ENCODE measurements at regions not wholly inside any gene's neighbourhood (a gene's known extent, or its start where the extent isn't known, plus 50 kb on each side); places are given as distances from the start of the nearest gene placed in this dataset.

DNA sequence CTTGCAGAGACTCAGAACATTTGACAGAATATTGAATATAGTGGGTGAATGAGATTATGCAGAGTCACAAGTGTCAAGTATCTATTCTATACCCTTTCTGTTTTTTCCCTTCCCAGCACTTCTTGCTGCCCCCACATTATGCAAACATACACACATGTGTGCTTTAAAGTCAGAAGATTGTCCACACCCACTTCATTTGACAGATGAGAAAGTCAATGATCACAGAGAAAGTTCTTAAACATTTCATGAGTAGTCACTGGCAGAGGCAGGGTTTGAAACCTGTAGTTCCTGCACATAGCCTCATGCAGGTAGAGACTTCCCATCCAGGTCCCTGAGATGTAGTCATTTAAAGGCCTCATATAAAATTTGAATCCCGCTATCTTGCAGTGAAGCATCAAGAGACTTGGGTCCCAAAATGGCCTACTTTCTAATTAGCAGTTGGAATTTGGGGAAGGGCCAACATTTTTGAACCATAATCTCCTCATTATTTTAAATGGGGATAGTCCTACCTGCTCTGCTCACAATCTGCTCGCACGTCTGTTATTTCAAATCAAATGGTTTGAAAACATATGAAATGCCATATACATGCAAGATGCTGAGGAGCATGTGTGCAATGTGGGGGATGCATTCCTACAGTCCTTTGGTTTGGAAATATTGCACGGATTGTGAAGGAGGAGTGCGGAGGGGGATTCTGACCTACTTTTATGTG lies 217.8 kb downstream of the STK31 start:
- no peaks in the 10 kb centered on the region for H4K20me1 ChIP-seq (ENCODE audit: insufficient read depth, low read length)
- DNase-seq (no peak), ATAC-seq (ENCODE audit: insufficient read depth, low read depth) (no peak)
- no peaks in the 10 kb centered on the region for H3K9me3 ChIP-seq (ENCODE audit: insufficient read depth, low read length, severe bottlenecking)
- H3K4me3 ChIP-seq (ENCODE audit: low read depth in 1 of 2, low read length in 2 of 2): no peak overlapping the region
- H3K27me3 ChIP-seq (ENCODE audit: insufficient read depth, low read length, poor library complexity): no peaks in the 10 kb centered on the region
- no peak overlapping the region for H3K4me2 ChIP-seq (ENCODE audit: insufficient read depth, low read length)
- no peaks in the 10 kb centered on the region for H3K4me1 ChIP-seq (ENCODE audit: insufficient read depth, low read length)
- H3K27ac ChIP-seq (ENCODE audit: low read length): no peak overlapping the region
- H2AFZ ChIP-seq (ENCODE audit: low read depth, low read length): no peak overlapping the region
- no peaks in the 10 kb centered on the region for H3K79me2 ChIP-seq (ENCODE audit: insufficient read depth, low read length)
- H3K9ac ChIP-seq (ENCODE audit: low read depth, low read length): no peak overlapping the region
- TF ChIP-seq EZH2 (IDR thresholded peaks at IDR 0.05; ENCODE audit: borderline replicate concordance, low read depth, low read length, severe bottlenecking) (no peak), CTCF (IDR thresholded peaks at IDR 0.05; ENCODE audit: borderline replicate concordance, extremely low read depth, low read length, poor library complexity, severe bottlenecking) (no peak)
- H3K36me3 ChIP-seq (ENCODE audit: insufficient read depth, low read length): no peaks in the 10 kb centered on the region

DNA sequence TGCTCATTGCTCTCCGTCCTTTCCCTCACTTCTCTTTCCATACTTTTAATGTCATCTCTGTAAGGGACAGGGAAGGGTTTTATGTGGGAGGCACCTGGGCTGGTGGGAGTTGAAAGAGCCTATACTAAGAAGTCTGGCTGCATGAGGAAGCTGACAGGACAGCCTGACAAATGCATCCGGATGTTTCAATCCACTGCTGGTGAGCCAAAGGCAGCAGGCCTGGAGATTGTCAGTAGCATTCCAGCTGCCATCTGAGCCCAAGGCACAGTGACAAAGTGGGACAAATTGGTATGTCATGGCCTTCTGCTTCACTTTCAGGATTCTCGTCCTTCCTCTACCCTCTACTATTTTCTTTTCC lies 218.4 kb downstream of the STK31 start:
- Histone ChIP-seq H3K27ac (ENCODE audit: low read length) (no peak overlapping the region), H3K4me1 (ENCODE audit: insufficient read depth, low read length) (no peaks in the 10 kb centered on the region), H3K9me3 (ENCODE audit: insufficient read depth, low read length, severe bottlenecking) (no peaks in the 10 kb centered on the region), H3K79me2 (ENCODE audit: insufficient read depth, low read length) (no peaks in the 10 kb centered on the region), H3K9ac (ENCODE audit: low read depth, low read length) (no peak overlapping the region), H3K4me2 (ENCODE audit: insufficient read depth, low read length) (no peak overlapping the region), H3K36me3 (ENCODE audit: insufficient read depth, low read length) (no peaks in the 10 kb centered on the region), H3K4me3 (ENCODE audit: low read depth in 1 of 2, low read length in 2 of 2) (no peak overlapping the region), H4K20me1 (ENCODE audit: insufficient read depth, low read length) (no peaks in the 10 kb centered on the region), H2AFZ (ENCODE audit: low read depth, low read length) (no peak overlapping the region), H3K27me3 (ENCODE audit: insufficient read depth, low read length, poor library complexity) (no peaks in the 10 kb centered on the region)
- DNase-seq: no peak
- ATAC-seq (ENCODE audit: insufficient read depth, low read depth): no peak
- TF ChIP-seq EZH2 (IDR thresholded peaks at IDR 0.05; ENCODE audit: borderline replicate concordance, low read depth, low read length, severe bottlenecking) (no peak), CTCF (IDR thresholded peaks at IDR 0.05; ENCODE audit: borderline replicate concordance, extremely low read depth, low read length, poor library complexity, severe bottlenecking) (no peak)

GRCh38 chr7:23930312-23930711 lies 220.3 kb downstream of the STK31 start:
- Histone ChIP-seq H3K79me2 (ENCODE audit: insufficient read depth, low read length) (no peaks in the 10 kb centered on the region), H3K9me3 (ENCODE audit: insufficient read depth, low read length, severe bottlenecking) (no peaks in the 10 kb centered on the region), H3K27ac (ENCODE audit: low read length) (no peak overlapping the region), H3K27me3 (ENCODE audit: insufficient read depth, low read length, poor library complexity) (no peaks in the 10 kb centered on the region), H3K4me2 (ENCODE audit: insufficient read depth, low read length) (no peak overlapping the region), H3K9ac (ENCODE audit: low read depth, low read length) (no peak overlapping the region), H3K4me1 (ENCODE audit: insufficient read depth, low read length) (no peaks in the 10 kb centered on the region), H4K20me1 (ENCODE audit: insufficient read depth, low read length) (no peaks in the 10 kb centered on the region), H3K4me3 (ENCODE audit: low read depth in 1 of 2, low read length in 2 of 2) (no peak overlapping the region), H3K36me3 (ENCODE audit: insufficient read depth, low read length) (no peaks in the 10 kb centered on the region), H2AFZ (ENCODE audit: low read depth, low read length) (no peak overlapping the region)
- ATAC-seq (ENCODE audit: insufficient read depth, low read depth) (no peak), DNase-seq (no peak)
- no peak for TF ChIP-seq EZH2 (IDR thresholded peaks at IDR 0.05; ENCODE audit: borderline replicate concordance, low read depth, low read length, severe bottlenecking)
- no peak for TF ChIP-seq CTCF (IDR thresholded peaks at IDR 0.05; ENCODE audit: borderline replicate concordance, extremely low read depth, low read length, poor library complexity, severe bottlenecking)

All from DND-41 (cell line).